ENCODE measurements at regions not wholly inside any gene's neighbourhood (a gene's known extent, or its start where the extent isn't known, plus 50 kb on each side); places are given as distances from the start of the nearest gene placed in this dataset.
A peak's percentile ranks its signal among the peaks of the same experiment; 100 is the strongest.

- DNase-seq = no peak
- in situ Hi-C loops (cut with MboI; ENCODE audit: low pct_unique_long_range_greater_than_20kb, low sequenced_read_pairs) = no loop called here
Measured at GRCh38 chr6:168961264-168961656, 292.4 kb downstream of the THBS2 start.

- DNase-seq = no peak
- in situ Hi-C loops (cut with MboI; ENCODE audit: low pct_unique_long_range_greater_than_20kb, low sequenced_read_pairs) = no loop called here
Measured at GRCh38 chr6:168960551-168961263, 292.9 kb downstream of the THBS2 start.

GRCh38 chr6:168959696-168960095 lies 293.9 kb downstream of the THBS2 start:
- in situ Hi-C loops (cut with MboI; ENCODE audit: low pct_unique_long_range_greater_than_20kb, low sequenced_read_pairs) = no loop called here
- no peak for DNase-seq

- in situ Hi-C loops (cut with MboI; ENCODE audit: low pct_unique_long_range_greater_than_20kb, low sequenced_read_pairs) = no loop called here
Measured at GRCh38 chr6:168956884-168957730, 296.5 kb downstream of the THBS2 start.

GRCh38 chr6:168956141-168956838 lies 297.4 kb downstream of the THBS2 start:
- DNase-seq = no peak
- in situ Hi-C loops (cut with MboI; ENCODE audit: low pct_unique_long_range_greater_than_20kb, low sequenced_read_pairs) = no loop called here

More at GRCh38 chr6:168956884-168957730, 296.5 kb downstream of the THBS2 start:
- DNase-seq = peak; percentile 75

GRCh38 chr6:168953461-168953860 lies 300.2 kb downstream of the THBS2 start:
- in situ Hi-C loops (cut with MboI; ENCODE audit: low pct_unique_long_range_greater_than_20kb, low sequenced_read_pairs) = no loop called here
- no peak for DNase-seq

- in situ Hi-C loops (cut with MboI; ENCODE audit: low pct_unique_long_range_greater_than_20kb, low sequenced_read_pairs) = no loop called here
- DNase-seq = no peak
Measured at GRCh38 chr6:168951217-168951616, 302.4 kb downstream of the THBS2 start.

GRCh38 chr6:168950858-168951214 lies 302.8 kb downstream of the THBS2 start:
- DNase-seq = no peak
- in situ Hi-C loops (cut with MboI; ENCODE audit: low pct_unique_long_range_greater_than_20kb, low sequenced_read_pairs) = no loop called here

GRCh38 chr6:168949981-168950857 lies 303.4 kb downstream of the THBS2 start:
- no peak for DNase-seq
- in situ Hi-C loops (cut with MboI; ENCODE audit: low pct_unique_long_range_greater_than_20kb, low sequenced_read_pairs) = no loop called here

GRCh38 chr6:168948990-168949531 lies 304.6 kb downstream of the THBS2 start:
- no peak for DNase-seq
- in situ Hi-C loops (cut with MboI; ENCODE audit: low pct_unique_long_range_greater_than_20kb, low sequenced_read_pairs) = no loop called here

GRCh38 chr6:168948002-168948401 lies 305.6 kb downstream of the THBS2 start:
- no peak for DNase-seq
- in situ Hi-C loops (cut with MboI; ENCODE audit: low pct_unique_long_range_greater_than_20kb, low sequenced_read_pairs) = no loop called here

GRCh38 chr6:168943231-168943905 lies 310.3 kb downstream of the THBS2 start:
- no peak for DNase-seq
- in situ Hi-C loops (cut with MboI; ENCODE audit: low pct_unique_long_range_greater_than_20kb, low sequenced_read_pairs) = no loop called here

- in situ Hi-C loops (cut with MboI; ENCODE audit: low pct_unique_long_range_greater_than_20kb, low sequenced_read_pairs) = no loop called here
- no peak for DNase-seq
Measured at GRCh38 chr6:168942646-168943045, 311.0 kb downstream of the THBS2 start.

- in situ Hi-C loops (cut with MboI; ENCODE audit: low pct_unique_long_range_greater_than_20kb, low sequenced_read_pairs) = no loop called here
- DNase-seq = no peak
Measured at GRCh38 chr6:168941036-168941435, 312.6 kb downstream of the THBS2 start.

- DNase-seq = no peak
- in situ Hi-C loops (cut with MboI; ENCODE audit: low pct_unique_long_range_greater_than_20kb, low sequenced_read_pairs) = no loop called here
Measured at GRCh38 chr6:168939796-168940195, 313.9 kb downstream of the THBS2 start.

GRCh38 chr6:168939041-168939440 lies 314.6 kb downstream of the THBS2 start:
- no peak for DNase-seq
- in situ Hi-C loops (cut with MboI; ENCODE audit: low pct_unique_long_range_greater_than_20kb, low sequenced_read_pairs) = no loop called here

- in situ Hi-C loops (cut with MboI; ENCODE audit: low pct_unique_long_range_greater_than_20kb, low sequenced_read_pairs) = no loop called here
- DNase-seq = no peak
Measured at GRCh38 chr6:168938546-168938945, 315.1 kb downstream of the THBS2 start.

- DNase-seq = no peak
- in situ Hi-C loops (cut with MboI; ENCODE audit: low pct_unique_long_range_greater_than_20kb, low sequenced_read_pairs) = no loop called here
Measured at GRCh38 chr6:168937054-168937453, 316.6 kb downstream of the THBS2 start.
